HG03064 (cell line): ENCODE measurements at regions not wholly inside any gene's neighbourhood (a gene's known extent, or its start where the extent isn't known, plus 50 kb on each side); places are given as distances from the start of the nearest gene placed in this dataset.

Source experiments
- ATAC-seq: cut with Tn5 transposase; IDR thresholded peaks from one replicate; pipeline ENCODE4 v1.9.1; 2021; ENCODE audit warnings: low read depth; ENCODE audit not compliant: unreplicated experiment

- ATAC-seq, result no peak
These were observed 1464.8 kb downstream of the BRD1 start for GRCh38 chr22:48362721-48363404.

- ATAC-seq, result no peak
These were observed 1466.5 kb downstream of the BRD1 start for GRCh38 chr22:48361099-48361639.

GRCh38 chr22:48359613-48359965 lies 1468.1 kb downstream of the BRD1 start:
- no peak for ATAC-seq

- no peak for ATAC-seq
These were observed 1468.6 kb downstream of the BRD1 start for GRCh38 chr22:48358886-48359612.

GRCh38 chr22:48357961-48358360 lies 1469.7 kb downstream of the BRD1 start:
- no peak for ATAC-seq

GRCh38 chr22:48357196-48357595 lies 1470.5 kb downstream of the BRD1 start:
- no peak for ATAC-seq

GRCh38 chr22:48356731-48357130 lies 1470.9 kb downstream of the BRD1 start:
- ATAC-seq, result no peak

GRCh38 chr22:48354096-48354495 lies 1473.6 kb downstream of the BRD1 start:
- no peak for ATAC-seq

- ATAC-seq, result no peak
These were observed 1474.3 kb downstream of the BRD1 start for GRCh38 chr22:48353116-48353947.

GRCh38 chr22:48352086-48352911 lies 1475.4 kb downstream of the BRD1 start:
- ATAC-seq, result no peak

GRCh38 chr22:48351376-48352085 lies 1476.1 kb downstream of the BRD1 start:
- ATAC-seq, result no peak

GRCh38 chr22:48350456-48350855 lies 1477.2 kb downstream of the BRD1 start:
- no peak for ATAC-seq

GRCh38 chr22:48348855-48349254 lies 1478.8 kb downstream of the BRD1 start:
- no peak for ATAC-seq

GRCh38 chr22:48347311-48347710 lies 1480.4 kb downstream of the BRD1 start:
- ATAC-seq, result no peak

GRCh38 chr22:48346911-48347310 lies 1480.8 kb downstream of the BRD1 start:
- no peak for ATAC-seq

- ATAC-seq, result no peak
These were observed 1481.4 kb downstream of the BRD1 start for GRCh38 chr22:48346311-48346710.

- ATAC-seq, result no peak
These were observed 1482.0 kb downstream of the BRD1 start for GRCh38 chr22:48345631-48346030.

- ATAC-seq, result no peak
These were observed 1484.2 kb downstream of the BRD1 start for GRCh38 chr22:48343461-48343860.

- no peak for ATAC-seq
These were observed 1484.9 kb downstream of the BRD1 start for GRCh38 chr22:48342732-48343131.

GRCh38 chr22:48342016-48342415 lies 1485.7 kb downstream of the BRD1 start:
- no peak for ATAC-seq
